OCI-LY3 (cell line): ENCODE measurements at regions not wholly inside any gene's neighbourhood (a gene's known extent, or its start where the extent isn't known, plus 50 kb on each side); places are given as distances from the start of the nearest gene placed in this dataset.

Source experiments
- H2AFZ ChIP-seq: fragments of 200-600, 300-600 bp; shearing (Covaris generic); 2 replicates; pipeline ENCODE4 v1.6.0; 2014; ENCODE audit warnings: antibody characterized with exemption, low read depth, low read length
- H3K27ac ChIP-seq: fragments of 200-600, 300-600 bp; sonication (generic); 2 replicates; pipeline ENCODE4 v1.5.1; 2014; ENCODE audit warnings: mild to moderate bottlenecking, low read length, moderate library complexity, mixed read lengths
- H3K27me3 ChIP-seq: fragments of 200-600, 300-600 bp; sonication (generic); 2 replicates; pipeline ENCODE4 v1.6.1; 2014; ENCODE audit warnings: low read depth, low read length, mixed read lengths
- H3K36me3 ChIP-seq: fragments of 200-600, 300-600 bp; sonication (generic); replicated peaks from 2 replicates; pipeline ENCODE3; 2014; ENCODE audit warnings: low read depth, low read length, mixed read lengths
- H3K4me1 ChIP-seq: fragments of 300-600, 200-600 bp; sonication (generic); 2 replicates; pipeline ENCODE4 v1.6.1; 2014; ENCODE audit warnings: low read length, mixed read lengths
- H3K4me2 ChIP-seq: fragments of 200-600, 300-600 bp; sonication (generic); 2 replicates; pipeline ENCODE4 v1.6.1; 2014; ENCODE audit warnings: low read length, mixed read lengths
- H3K4me3 ChIP-seq: fragments of 300-600, 200-600 bp; sonication (generic); 2 replicates; pipeline ENCODE4 v1.5.1; 2014; ENCODE audit warnings: antibody characterized with exemption, mild to moderate bottlenecking, low read length, moderate library complexity
- H3K79me2 ChIP-seq: fragments of 300-600, 200-600 bp; shearing (Covaris generic); 2 replicates; pipeline ENCODE4 v1.6.1; 2014; ENCODE audit warnings: mild to moderate bottlenecking, low read length, mixed read lengths
- H3K9ac ChIP-seq: fragments of 300-600, 200-600 bp; shearing (Covaris generic); 2 replicates; pipeline ENCODE4 v1.6.0; 2014; ENCODE audit warnings: mild to moderate bottlenecking, low read length, moderate library complexity
- H3K9me3 ChIP-seq: fragments of 200-600, 300-600 bp; shearing (Covaris generic); 2 replicates; pipeline ENCODE4 v1.6.1; 2014; ENCODE audit warnings: low read length, mixed read lengths; ENCODE audit not compliant: insufficient read depth
- H4K20me1 ChIP-seq: fragments of 200-600, 300-600 bp; sonication (generic); 2 replicates; pipeline ENCODE4 v1.6.1; 2016; ENCODE audit warnings: low read length, mixed read lengths; ENCODE audit not compliant: insufficient read depth
- EZH2phosphoT487 ChIP-seq: fragments of 200-600 bp; shearing (Covaris generic); IDR thresholded peaks from 2 replicates; pipeline ENCODE4 v1.6.1; 2018; ENCODE audit warnings: antibody characterized with exemption, mixed run types, low read depth
- TF ChIP-seq, protein P1 (sequence below): fragments of 200-600, 300-600 bp; sonication (generic); IDR thresholded peaks from 2 replicates; pipeline ENCODE4 v1.5.1; 2014; ENCODE audit warnings: antibody characterized with exemption, low read length, low read depth

DNA sequence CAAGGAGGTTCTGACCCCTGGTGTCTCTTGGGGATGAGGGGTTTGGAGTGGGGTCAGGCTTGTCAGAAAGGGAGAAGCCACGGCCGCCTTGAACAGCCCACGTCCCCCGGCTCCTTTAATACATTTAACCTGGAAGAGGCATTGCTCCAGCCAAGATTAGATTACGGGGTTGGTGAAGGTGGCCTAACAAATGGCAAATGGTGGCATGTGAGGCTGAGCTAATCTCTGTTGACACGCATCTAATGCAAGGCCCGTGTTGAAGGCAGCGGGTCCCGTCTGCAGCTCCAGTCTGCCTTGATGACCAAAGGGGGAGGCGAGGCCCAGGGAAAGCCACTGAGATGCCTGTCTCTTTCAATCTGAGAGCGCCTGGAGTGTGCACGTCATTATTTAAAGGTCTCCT, 673.7 kb upstream of the TBX3 start:
- TF ChIP-seq, protein P1, sequence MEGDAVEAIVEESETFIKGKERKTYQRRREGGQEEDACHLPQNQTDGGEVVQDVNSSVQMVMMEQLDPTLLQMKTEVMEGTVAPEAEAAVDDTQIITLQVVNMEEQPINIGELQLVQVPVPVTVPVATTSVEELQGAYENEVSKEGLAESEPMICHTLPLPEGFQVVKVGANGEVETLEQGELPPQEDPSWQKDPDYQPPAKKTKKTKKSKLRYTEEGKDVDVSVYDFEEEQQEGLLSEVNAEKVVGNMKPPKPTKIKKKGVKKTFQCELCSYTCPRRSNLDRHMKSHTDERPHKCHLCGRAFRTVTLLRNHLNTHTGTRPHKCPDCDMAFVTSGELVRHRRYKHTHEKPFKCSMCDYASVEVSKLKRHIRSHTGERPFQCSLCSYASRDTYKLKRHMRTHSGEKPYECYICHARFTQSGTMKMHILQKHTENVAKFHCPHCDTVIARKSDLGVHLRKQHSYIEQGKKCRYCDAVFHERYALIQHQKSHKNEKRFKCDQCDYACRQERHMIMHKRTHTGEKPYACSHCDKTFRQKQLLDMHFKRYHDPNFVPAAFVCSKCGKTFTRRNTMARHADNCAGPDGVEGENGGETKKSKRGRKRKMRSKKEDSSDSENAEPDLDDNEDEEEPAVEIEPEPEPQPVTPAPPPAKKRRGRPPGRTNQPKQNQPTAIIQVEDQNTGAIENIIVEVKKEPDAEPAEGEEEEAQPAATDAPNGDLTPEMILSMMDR, result no peak
- TF ChIP-seq EZH2phosphoT487, result no peak
- H3K36me3 ChIP-seq, result no peaks in the 10 kb centered on the region
- no peaks in the 10 kb centered on the region for H3K9me3 ChIP-seq
- no peak overlapping the region for H3K9ac ChIP-seq
- no peaks in the 10 kb centered on the region for H3K27me3 ChIP-seq
- no peak overlapping the region for H3K4me2 ChIP-seq
- H3K4me1 ChIP-seq, result peaks cover 12% of the 10 kb centered on the region
- H3K4me3 ChIP-seq, result no peak overlapping the region
- H4K20me1 ChIP-seq, result no peaks in the 10 kb centered on the region
- H3K27ac ChIP-seq, result no peak overlapping the region
- no peaks in the 10 kb centered on the region for H3K79me2 ChIP-seq
- no peak overlapping the region for H2AFZ ChIP-seq

DNA sequence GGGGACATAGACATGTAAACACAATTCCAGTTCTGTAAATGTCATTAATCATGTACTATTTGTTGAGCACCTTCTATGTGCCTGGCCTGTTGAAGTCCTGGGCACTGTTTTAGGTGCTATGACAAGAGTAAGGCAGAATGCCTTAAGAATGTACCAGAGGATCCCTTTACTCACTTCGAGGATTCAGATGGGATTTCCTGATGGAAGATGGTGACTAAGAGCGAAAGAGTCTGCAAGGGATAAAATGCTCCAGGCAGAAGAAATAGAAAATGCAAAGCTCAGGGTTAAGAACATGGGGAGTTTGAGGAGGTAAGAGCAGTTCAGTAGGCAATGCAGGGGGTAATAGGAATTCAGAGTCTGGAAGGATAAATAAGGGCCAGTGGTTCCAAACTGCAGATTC, 671.3 kb upstream of the TBX3 start:
- TF ChIP-seq EZH2phosphoT487, result no peak
- TF ChIP-seq, protein P1, result no peak
- no peaks in the 10 kb centered on the region for H3K36me3 ChIP-seq
- no peak overlapping the region for H3K27ac ChIP-seq
- no peak overlapping the region for H2AFZ ChIP-seq
- H3K4me3 ChIP-seq, result no peak overlapping the region
- no peaks in the 10 kb centered on the region for H4K20me1 ChIP-seq
- no peak overlapping the region for H3K4me2 ChIP-seq
- no peaks in the 10 kb centered on the region for H3K27me3 ChIP-seq
- no peaks in the 10 kb centered on the region for H3K79me2 ChIP-seq
- peaks cover 12% of the 10 kb centered on the region for H3K4me1 ChIP-seq
- no peak overlapping the region for H3K9ac ChIP-seq
- no peaks in the 10 kb centered on the region for H3K9me3 ChIP-seq

- H2AFZ ChIP-seq, result peak overlapping the region; percentile 93
- TF ChIP-seq, protein P1, result no peak
- no peak for TF ChIP-seq EZH2phosphoT487
- no peaks in the 10 kb centered on the region for H3K79me2 ChIP-seq
- H3K27ac ChIP-seq, result peak overlapping the region; percentile 27; the same call in 1 of the 2 replicates
- no peaks in the 10 kb centered on the region for H4K20me1 ChIP-seq
- H3K9me3 ChIP-seq, result no peaks in the 10 kb centered on the region
- H3K36me3 ChIP-seq, result no peaks in the 10 kb centered on the region
- no peaks in the 10 kb centered on the region for H3K27me3 ChIP-seq
- peaks cover 14% of the 10 kb centered on the region for H3K4me1 ChIP-seq
- peak overlapping the region; percentile 62 for H3K9ac ChIP-seq
- H3K4me2 ChIP-seq, result peak overlapping the region; percentile 94
- H3K4me3 ChIP-seq, result peak overlapping the region; percentile 75
Observed at GRCh38 chr12:115354007-115354890, 670.3 kb upstream of the TBX3 start.

GRCh38 chr12:115353467-115353866, 669.5 kb upstream of the TBX3 start:
- no peak overlapping the region for H3K27ac ChIP-seq
- H3K27me3 ChIP-seq, result no peaks in the 10 kb centered on the region
- no peaks in the 10 kb centered on the region for H4K20me1 ChIP-seq
- no peaks in the 10 kb centered on the region for H3K79me2 ChIP-seq
- no peak overlapping the region for H3K4me2 ChIP-seq
- no peaks in the 10 kb centered on the region for H3K36me3 ChIP-seq
- no peak overlapping the region for H3K9ac ChIP-seq
- TF ChIP-seq, protein P1, result no peak
- TF ChIP-seq EZH2phosphoT487, result no peak
- H3K4me1 ChIP-seq, result peaks cover 22% of the 10 kb centered on the region
- H2AFZ ChIP-seq, result no peak overlapping the region
- H3K9me3 ChIP-seq, result no peaks in the 10 kb centered on the region
- H3K4me3 ChIP-seq, result 0 out of 2 replicates have a peak overlapping the region, but pooled peaks have one; percentile 75
